Osteocyte (in vitro differentiated cells): ENCODE measurements at regions not wholly inside any gene's neighbourhood (a gene's known extent, or its start where the extent isn't known, plus 50 kb on each side); places are given as distances from the start of the nearest gene placed in this dataset.

Source experiments
- DNase-seq: peaks from one replicate; pipeline ENCODE4 v3.0.0; 2021; ENCODE audit warnings: mixed read lengths; ENCODE audit not compliant: unreplicated experiment; ENCODE audit errors: extremely low spot score
- H3K27ac Mint-ChIP-seq: one replicate; pipeline ENCODE4 v1.8.0; 2021; ENCODE audit warnings: mild to moderate bottlenecking, mixed read lengths; ENCODE audit not compliant: unreplicated experiment
- H3K27me3 Mint-ChIP-seq: one replicate; pipeline ENCODE4 v1.8.0; 2021; ENCODE audit warnings: mixed read lengths; ENCODE audit not compliant: unreplicated experiment
- H3K36me3 Mint-ChIP-seq: one replicate; pipeline ENCODE4 v1.8.0; 2021; ENCODE audit warnings: mixed read lengths; ENCODE audit not compliant: unreplicated experiment
- H3K4me1 Mint-ChIP-seq: one replicate; pipeline ENCODE4 v1.8.0; 2021; ENCODE audit warnings: mixed read lengths; ENCODE audit not compliant: unreplicated experiment
- H3K4me3 Mint-ChIP-seq: one replicate; pipeline ENCODE4 v1.8.0; 2021; ENCODE audit warnings: mild to moderate bottlenecking, moderate library complexity, mixed read lengths; ENCODE audit not compliant: unreplicated experiment
- H3K9me3 Mint-ChIP-seq: one replicate; pipeline ENCODE4 v1.8.0; 2021; ENCODE audit warnings: mixed read lengths; ENCODE audit not compliant: unreplicated experiment
- TF ChIP-seq, protein P1 (sequence below): fragments of 200-600 bp; sonication (generic); IDR thresholded peaks from 2 replicates; pipeline ENCODE4 v1.5.0; 2021; ENCODE audit warnings: antibody characterized with exemption, mild to moderate bottlenecking, moderate library complexity

DNA sequence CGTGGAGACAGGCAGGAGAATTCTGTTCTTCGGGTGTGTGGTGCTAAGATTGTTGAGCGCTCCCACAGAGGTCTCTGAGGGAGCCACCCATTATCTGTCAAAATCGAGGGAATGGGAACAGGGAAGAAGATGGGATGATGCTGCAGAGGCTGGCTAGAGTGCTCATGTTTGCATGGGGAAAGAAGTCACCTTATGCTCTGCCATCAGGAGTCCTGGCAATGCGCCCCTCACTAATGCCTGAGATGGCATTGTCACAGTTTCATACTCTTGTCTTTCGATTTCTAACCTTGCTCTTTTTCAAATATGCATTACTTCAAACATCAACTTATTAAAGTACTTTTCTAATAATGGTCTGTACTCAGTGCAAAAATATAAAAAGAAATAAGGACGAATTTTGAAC lies 463.3 kb upstream of the CELF4 start:
- H3K4me1 Mint-ChIP-seq = peaks cover 4% of the 10 kb centered on the region
- H3K27ac Mint-ChIP-seq = no peak overlapping the region
- no peaks in the 10 kb centered on the region for H3K27me3 Mint-ChIP-seq
- no peak for DNase-seq
- H3K9me3 Mint-ChIP-seq = no peaks in the 10 kb centered on the region
- no peak overlapping the region for H3K4me3 Mint-ChIP-seq
- TF ChIP-seq, protein P1, sequence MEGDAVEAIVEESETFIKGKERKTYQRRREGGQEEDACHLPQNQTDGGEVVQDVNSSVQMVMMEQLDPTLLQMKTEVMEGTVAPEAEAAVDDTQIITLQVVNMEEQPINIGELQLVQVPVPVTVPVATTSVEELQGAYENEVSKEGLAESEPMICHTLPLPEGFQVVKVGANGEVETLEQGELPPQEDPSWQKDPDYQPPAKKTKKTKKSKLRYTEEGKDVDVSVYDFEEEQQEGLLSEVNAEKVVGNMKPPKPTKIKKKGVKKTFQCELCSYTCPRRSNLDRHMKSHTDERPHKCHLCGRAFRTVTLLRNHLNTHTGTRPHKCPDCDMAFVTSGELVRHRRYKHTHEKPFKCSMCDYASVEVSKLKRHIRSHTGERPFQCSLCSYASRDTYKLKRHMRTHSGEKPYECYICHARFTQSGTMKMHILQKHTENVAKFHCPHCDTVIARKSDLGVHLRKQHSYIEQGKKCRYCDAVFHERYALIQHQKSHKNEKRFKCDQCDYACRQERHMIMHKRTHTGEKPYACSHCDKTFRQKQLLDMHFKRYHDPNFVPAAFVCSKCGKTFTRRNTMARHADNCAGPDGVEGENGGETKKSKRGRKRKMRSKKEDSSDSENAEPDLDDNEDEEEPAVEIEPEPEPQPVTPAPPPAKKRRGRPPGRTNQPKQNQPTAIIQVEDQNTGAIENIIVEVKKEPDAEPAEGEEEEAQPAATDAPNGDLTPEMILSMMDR = no peak
- H3K36me3 Mint-ChIP-seq = no peaks in the 10 kb centered on the region

DNA sequence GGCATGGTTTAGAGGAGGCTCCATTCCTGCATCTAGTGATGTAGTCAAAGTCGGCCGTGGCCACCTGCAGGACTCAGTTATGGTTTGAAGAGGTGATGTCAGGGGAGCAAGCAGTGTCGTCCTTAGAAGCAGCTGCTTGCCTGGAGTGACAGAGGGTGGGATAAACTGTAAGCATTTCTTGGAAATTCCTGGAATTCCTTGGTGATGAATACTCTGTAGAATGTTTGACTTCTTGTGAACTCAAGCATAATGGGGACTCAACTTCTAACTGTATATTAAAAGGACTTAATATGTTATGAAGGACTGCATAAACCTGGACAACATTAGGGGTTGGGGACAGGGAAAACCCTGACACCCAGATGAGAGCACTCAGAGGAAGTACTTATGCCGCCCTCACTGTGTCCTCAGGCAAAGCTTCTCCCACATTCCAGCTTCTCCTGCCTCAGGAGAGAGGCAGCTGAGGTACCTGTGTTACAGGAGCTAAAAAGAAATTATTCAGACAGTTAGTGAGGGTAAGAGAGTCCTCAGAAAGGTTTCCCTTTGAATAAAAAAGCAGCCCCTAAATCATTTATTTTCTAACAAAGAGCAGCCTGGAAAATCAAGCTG lies 459.9 kb upstream of the CELF4 start:
- Mint-ChIP-seq H3K36me3 (no peaks in the 10 kb centered on the region), H3K4me3 (no peak overlapping the region), H3K4me1 (peaks cover 4% of the 10 kb centered on the region), H3K27ac (no peak overlapping the region), H3K9me3 (no peaks in the 10 kb centered on the region), H3K27me3 (no peaks in the 10 kb centered on the region)
- DNase-seq = no peak
- TF ChIP-seq, protein P1 = no peak

DNA sequence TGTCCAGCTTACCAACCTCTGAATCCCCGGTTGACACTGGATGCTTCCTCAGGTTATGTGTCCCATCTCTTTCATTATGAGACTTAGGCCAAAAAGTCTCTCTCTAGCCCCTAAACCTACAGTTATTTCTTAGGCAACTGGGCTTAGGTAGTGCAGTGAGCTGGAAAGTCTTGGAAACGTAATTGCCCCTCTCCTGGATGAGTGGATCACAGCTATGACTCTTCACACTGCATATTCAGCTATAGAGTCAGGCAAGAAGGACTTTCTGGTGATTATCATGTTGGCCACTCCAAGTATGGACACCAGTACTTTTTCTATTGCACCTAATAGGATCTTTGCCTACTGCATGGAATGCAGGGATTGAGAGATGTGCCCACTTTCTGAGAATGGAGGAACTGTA lies 458.3 kb upstream of the CELF4 start:
- Mint-ChIP-seq H3K4me1 (peaks cover 6% of the 10 kb centered on the region), H3K4me3 (no peak overlapping the region), H3K36me3 (no peaks in the 10 kb centered on the region), H3K27me3 (no peaks in the 10 kb centered on the region), H3K9me3 (no peaks in the 10 kb centered on the region), H3K27ac (no peak overlapping the region)
- TF ChIP-seq, protein P1 = no peak
- no peak for DNase-seq

DNA sequence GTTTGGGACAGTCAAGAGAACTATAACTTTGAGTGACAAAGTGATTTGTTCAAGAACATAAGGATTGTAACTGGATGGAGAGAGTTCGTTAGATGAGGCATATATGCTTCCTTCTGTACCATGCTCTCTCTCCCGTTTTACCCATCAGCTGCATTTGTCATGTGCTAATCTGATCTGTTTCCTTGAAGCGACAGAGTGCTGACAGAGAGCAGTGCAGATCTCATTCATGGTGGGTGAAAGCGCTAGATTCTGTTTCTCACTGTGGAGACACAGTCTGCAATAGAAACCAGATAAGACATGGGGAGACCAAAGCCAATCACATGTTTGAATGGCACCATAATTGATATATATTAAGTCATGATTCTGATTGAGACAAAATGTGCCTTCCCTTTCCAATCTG lies 456.6 kb upstream of the CELF4 start:
- TF ChIP-seq, protein P1 = no peak
- Mint-ChIP-seq H3K4me1 (peaks cover 6% of the 10 kb centered on the region), H3K27me3 (peaks cover 2% of the 10 kb centered on the region), H3K27ac (no peak overlapping the region), H3K4me3 (no peak overlapping the region), H3K9me3 (no peaks in the 10 kb centered on the region), H3K36me3 (no peaks in the 10 kb centered on the region)
- no peak for DNase-seq

DNA sequence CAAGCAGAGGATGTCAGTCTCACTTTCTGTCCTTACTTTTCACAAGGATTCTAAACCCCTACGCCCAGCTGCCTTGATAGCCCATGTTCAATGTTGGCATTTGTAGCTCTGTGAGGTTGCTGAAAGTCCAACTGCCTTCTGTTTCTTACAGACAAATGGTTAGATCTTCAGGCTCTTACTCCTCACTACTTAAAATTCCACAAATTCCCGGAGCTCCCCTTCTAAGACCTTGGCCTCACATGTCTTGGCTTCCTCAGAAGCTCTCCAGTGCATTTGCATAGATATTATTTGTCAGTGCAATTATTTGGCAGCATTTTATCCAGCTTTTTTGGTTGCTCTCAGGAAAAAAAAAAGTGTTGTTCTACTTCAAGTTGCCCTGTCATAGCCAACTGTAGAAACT lies 453.7 kb upstream of the CELF4 start:
- H3K36me3 Mint-ChIP-seq = no peaks in the 10 kb centered on the region
- H3K27ac Mint-ChIP-seq = no peak overlapping the region
- H3K4me1 Mint-ChIP-seq = peaks cover 2% of the 10 kb centered on the region

More for the DNA sequence above, 453.7 kb upstream of the CELF4 start:
- no peak for DNase-seq
- TF ChIP-seq, protein P1 = no peak
- H3K9me3 Mint-ChIP-seq = peaks cover 7% of the 10 kb centered on the region
- peaks cover 2% of the 10 kb centered on the region for H3K27me3 Mint-ChIP-seq
- H3K4me3 Mint-ChIP-seq = no peak overlapping the region
